ENCODE measurements at regions not wholly inside any gene's neighbourhood (a gene's known extent, or its start where the extent isn't known, plus 50 kb on each side); places are given as distances from the start of the nearest gene placed in this dataset.
A peak's percentile ranks its signal among the peaks of the same experiment; 100 is the strongest.

- H3K4me1 ChIP-seq (replicated peaks in 1 of 4; ENCODE audit: control insufficient read depth in 3 of 4, insufficient read depth in 4 of 4, low read length in 3 of 4) = 0 out of 7 replicates have a peak, but pooled peaks cover 0 to 2% (median 0%) of the 10 kb centered on the region in 4 experiments
- H2BK12ac ChIP-seq (ENCODE audit: low read depth, low read length) = no peak overlapping the region
- no peak overlapping the region for H3K56ac ChIP-seq (replicated peaks; ENCODE audit: insufficient read length, low read depth, low read length)
- DNase-seq (ENCODE audit: low read depth in 1 of 2, low spot score in 2 of 2) (peak in 1 of 2 experiments; percentile 48), FAIRE-seq (peak; percentile 36)
- no peak overlapping the region for H2AK5ac ChIP-seq (ENCODE audit: low read depth, low read length)
- ChIA-PET CTCF (ENCODE audit: partially characterized antibody) (interaction anchor here (0.7 to 1.4 kb wide), 7 partner anchors 9 to 196 kb away, joined by 3 to 6 read pairs (median 4); no protein-coding TSS in a partner anchor), POLR2A (ENCODE audit: partially characterized antibody) (no interaction called here)
- 0 out of 2 replicates have a peak overlapping the region, but pooled peaks have one; percentile 13 for H2BK20ac ChIP-seq (ENCODE audit: low read length)
- H3K4me2 ChIP-seq (ENCODE audit: insufficient read depth in 1 of 2, low read depth in 2 of 2, low read length in 2 of 2) = no peak overlapping the region
- no peak overlapping the region for H3K4me3 ChIP-seq (ENCODE audit: extremely low read depth in 1 of 4, insufficient read depth in 2 of 4, low read depth in 3 of 4, low read length in 4 of 4)
- H3K27ac ChIP-seq (ENCODE audit: low read depth, low read length) = no peak overlapping the region
- no peak overlapping the region for H3K14ac ChIP-seq (ENCODE audit: insufficient read length)
- H2BK15ac ChIP-seq (ENCODE audit: low read length) = no peak overlapping the region
- H4K5ac ChIP-seq (ENCODE audit: insufficient read length, low read depth, low read length) = no peak overlapping the region
- no peaks in the 10 kb centered on the region for H4K20me1 ChIP-seq (replicated peaks in 1 of 2; ENCODE audit: control insufficient read depth in 1 of 2, insufficient read depth in 2 of 2, low read length in 2 of 2)
- H3K18ac ChIP-seq (ENCODE audit: extremely low read depth, low read length) = no peak overlapping the region
- H3K79me2 ChIP-seq (ENCODE audit: control insufficient read depth in 1 of 2, insufficient read depth in 2 of 2, low read length in 2 of 2) = no peaks in the 10 kb centered on the region
- H4K8ac ChIP-seq (ENCODE audit: extremely low read depth, insufficient read depth, low read length) = no peak overlapping the region
- no peak overlapping the region for H3K4ac ChIP-seq (replicated peaks; ENCODE audit: insufficient read length, low read depth, low read length)
- H3K9me3 ChIP-seq (ENCODE audit: insufficient read depth in 2 of 2, low read depth in 1 of 2, low read length in 1 of 2) = no peaks in the 10 kb centered on the region
- H3K79me1 ChIP-seq (ENCODE audit: low read depth, low read length) = no peaks in the 10 kb centered on the region
- no peak overlapping the region for H2BK120ac ChIP-seq (replicated peaks; ENCODE audit: low read depth, low read length)
- no peak overlapping the region for H3K23ac ChIP-seq (ENCODE audit: insufficient read length)
- no peaks in the 10 kb centered on the region for H3K23me2 ChIP-seq (ENCODE audit: low read depth, low read length)
- H2AFZ ChIP-seq (ENCODE audit: low read length) = peak overlapping the region; percentile 90; the same call in 1 of the 2 replicates
- no peaks in the 10 kb centered on the region for H3K27me3 ChIP-seq (replicated peaks in 1 of 4; ENCODE audit: control insufficient read depth in 3 of 4, extremely low read depth in 1 of 4, insufficient read depth in 3 of 4, low read length in 3 of 4)
- no peak overlapping the region for H3K9ac ChIP-seq (replicated peaks in 1 of 4; ENCODE audit: extremely low read depth in 1 of 4, low read depth in 3 of 4, low read length in 3 of 4)
- H4K91ac ChIP-seq (replicated peaks; ENCODE audit: insufficient read length, low read length) = no peak overlapping the region
- TF ChIP-seq SIX5 (IDR thresholded peaks at IDR 0.05; ENCODE audit: low read depth, low read length) = no peak
- no peak for TF ChIP-seq SP2 (IDR thresholded peaks at IDR 0.05; ENCODE audit: low read length)
- TF ChIP-seq, protein P1, sequence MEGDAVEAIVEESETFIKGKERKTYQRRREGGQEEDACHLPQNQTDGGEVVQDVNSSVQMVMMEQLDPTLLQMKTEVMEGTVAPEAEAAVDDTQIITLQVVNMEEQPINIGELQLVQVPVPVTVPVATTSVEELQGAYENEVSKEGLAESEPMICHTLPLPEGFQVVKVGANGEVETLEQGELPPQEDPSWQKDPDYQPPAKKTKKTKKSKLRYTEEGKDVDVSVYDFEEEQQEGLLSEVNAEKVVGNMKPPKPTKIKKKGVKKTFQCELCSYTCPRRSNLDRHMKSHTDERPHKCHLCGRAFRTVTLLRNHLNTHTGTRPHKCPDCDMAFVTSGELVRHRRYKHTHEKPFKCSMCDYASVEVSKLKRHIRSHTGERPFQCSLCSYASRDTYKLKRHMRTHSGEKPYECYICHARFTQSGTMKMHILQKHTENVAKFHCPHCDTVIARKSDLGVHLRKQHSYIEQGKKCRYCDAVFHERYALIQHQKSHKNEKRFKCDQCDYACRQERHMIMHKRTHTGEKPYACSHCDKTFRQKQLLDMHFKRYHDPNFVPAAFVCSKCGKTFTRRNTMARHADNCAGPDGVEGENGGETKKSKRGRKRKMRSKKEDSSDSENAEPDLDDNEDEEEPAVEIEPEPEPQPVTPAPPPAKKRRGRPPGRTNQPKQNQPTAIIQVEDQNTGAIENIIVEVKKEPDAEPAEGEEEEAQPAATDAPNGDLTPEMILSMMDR (IDR thresholded peaks at IDR 0.05; ENCODE audit: control extremely low read depth in 1 of 3, insufficient read depth in 1 of 3, low read depth in 1 of 3, low read length in 3 of 3) = peak in 2 of 3 experiments; percentile 20 to 34; a peak in 2 of 4 replicates
- TF ChIP-seq HDAC2 (IDR thresholded peaks at IDR 0.05; ENCODE audit: borderline replicate concordance in 1 of 2, low read depth in 2 of 2, low read length in 2 of 2) = no peak
- no peak for TF ChIP-seq CREB1 (IDR thresholded peaks at IDR 0.05)
- TF ChIP-seq RAD21 (IDR thresholded peaks at IDR 0.05 in 1 of 2, conservative IDR thresholded peaks at IDR 0.05 in 1 of 2; ENCODE audit: low read depth in 2 of 2, low read length in 2 of 2) = peak in 1 of 2 experiments; percentile 34; a peak in 2 of 4 replicates
- no peak overlapping the region for H2BK5ac ChIP-seq (ENCODE audit: low read depth, low read length)
- no peaks in the 10 kb centered on the region for H3K36me3 ChIP-seq (ENCODE audit: control insufficient read depth in 2 of 4, insufficient read depth in 4 of 4, low read length in 3 of 4)
- WGBS, 2 experiments (ENCODE audit: extremely low coverage in 1 of 2, insufficient coverage in 1 of 2, insufficient read length in 1 of 2, insufficient replicate concordance in 2 of 2, low coverage in 1 of 2, low lambda C conversion rate in 2 of 2, missing lambda C conversion rate in 1 of 2) = 64% methylated on average over 8 of the region's 8 CpGs; no CpG with 5 or more reads in 1 of the 2 experiments
These were observed 246.9 kb upstream of the ZFP64 start for GRCh38 chr20:52438326-52438963.

All from H1 (cell line).